ENCODE measurements at regions not wholly inside any gene's neighbourhood (a gene's known extent, or its start where the extent isn't known, plus 50 kb on each side); places are given as distances from the start of the nearest gene placed in this dataset.

- ATAC-seq (no peak), DNase-seq (no peak)
- H3K9me3 ChIP-seq = no peaks in the 10 kb centered on the region
- no peak overlapping the region for H3K4me3 ChIP-seq
- H3K27ac ChIP-seq = no peak overlapping the region
- no peaks in the 10 kb centered on the region for H3K36me3 ChIP-seq (ENCODE audit: insufficient read depth in 1 of 2, low read depth in 1 of 2)
- TF ChIP-seq CTCF (IDR thresholded peaks at IDR 0.05) = no peak
- peaks cover 0 to 16% (median 11%) of the 10 kb centered on the region in 3 donors for H3K27me3 ChIP-seq (ENCODE audit: insufficient read depth in 3 of 3, low read length in 2 of 3)
- intact Hi-C loops (cut with DNase I) = loop anchor here in 1 of 2 donors (5.0 kb wide), 2 partner anchors 132 to 737 kb away; no protein-coding TSS in a partner anchor
- WGBS, 3 donors = 73 to 82% (median 76%) methylated on average over 7 of the region's 7 CpGs
- H3K4me1 ChIP-seq = no peaks in the 10 kb centered on the region
Measured at GRCh38 chr2:121078899-121079298, 206.1 kb downstream of the TFCP2L1 start.

- no peak overlapping the region for H3K27ac ChIP-seq
- no peak for DNase-seq
- WGBS, 3 donors = 28 to 33% (median 30%) methylated on average over 8 of the region's 8 CpGs
- no peaks in the 10 kb centered on the region for H3K9me3 ChIP-seq
- intact Hi-C loops (cut with DNase I) = loop anchor here in 1 of 2 donors (1.0 kb wide), 1 partner anchor 385 kb away; no protein-coding TSS in a partner anchor
- TF ChIP-seq CTCF (IDR thresholded peaks at IDR 0.05) = peak; percentile 92
- H3K4me1 ChIP-seq = no peaks in the 10 kb centered on the region
- H3K36me3 ChIP-seq (ENCODE audit: insufficient read depth in 1 of 2, low read depth in 1 of 2) = no peaks in the 10 kb centered on the region
- peak; percentile 24 to 69 (median 52) for ATAC-seq
- no peak overlapping the region for H3K4me3 ChIP-seq
- H3K27me3 ChIP-seq (ENCODE audit: insufficient read depth in 3 of 3, low read length in 2 of 3) = peaks cover 0 to 10% (median 10%) of the 10 kb centered on the region in 3 donors
Measured at GRCh38 chr2:121080013-121080772, 204.8 kb downstream of the TFCP2L1 start.

GRCh38 chr2:121081701-121082100 is 203.3 kb downstream of the TFCP2L1 start:
- WGBS, 3 donors = 85 to 93% (median 86%) methylated on average over 8 of the region's 8 CpGs
- H3K27ac ChIP-seq = no peak overlapping the region
- ATAC-seq = no peak
- H3K9me3 ChIP-seq = no peaks in the 10 kb centered on the region
- no peak overlapping the region for H3K4me3 ChIP-seq
- H3K27me3 ChIP-seq (ENCODE audit: insufficient read depth in 3 of 3, low read length in 2 of 3) = peaks cover 0 to 6% (median 0%) of the 10 kb centered on the region in 3 donors
- no peaks in the 10 kb centered on the region for H3K4me1 ChIP-seq
- no peak for TF ChIP-seq CTCF (IDR thresholded peaks at IDR 0.05)
- no peak for DNase-seq
- H3K36me3 ChIP-seq (ENCODE audit: insufficient read depth in 1 of 2, low read depth in 1 of 2) = no peaks in the 10 kb centered on the region
- intact Hi-C loops (cut with DNase I) = no loop called here

- H3K27me3 ChIP-seq (ENCODE audit: insufficient read depth in 3 of 3, low read length in 2 of 3) = peaks cover 0 to 8% (median 0%) of the 10 kb centered on the region in 3 donors
- DNase-seq (no peak), ATAC-seq (no peak)
- intact Hi-C loops (cut with DNase I) = no loop called here
- no peaks in the 10 kb centered on the region for H3K36me3 ChIP-seq (ENCODE audit: insufficient read depth in 1 of 2, low read depth in 1 of 2)
- no peak overlapping the region for H3K27ac ChIP-seq
- 75 to 95% (median 86%) methylated on average over 1 of the region's 1 CpG for WGBS, 3 donors
- no peak for TF ChIP-seq CTCF (IDR thresholded peaks at IDR 0.05)
- no peaks in the 10 kb centered on the region for H3K4me1 ChIP-seq
- H3K4me3 ChIP-seq = no peak overlapping the region
- no peaks in the 10 kb centered on the region for H3K9me3 ChIP-seq
Measured at GRCh38 chr2:121082191-121082590, 202.8 kb downstream of the TFCP2L1 start.

Data from psoas muscle (tissue), 7 donors.